Tibial artery (tissue), 4 donors: ENCODE measurements at regions not wholly inside any gene's neighbourhood (a gene's known extent, or its start where the extent isn't known, plus 50 kb on each side); places are given as distances from the start of the nearest gene placed in this dataset.

Experiments
- DNase-seq, 2 donors: peaks; one replicate each; pipeline ENCODE4 v3.0.0-alpha.2; 2019
- H3K27ac ChIP-seq, 2 donors: fragments of 200-600 bp; sonication (generic) in 1 of 2; 1 replicate in 1 of 2; 2 replicates in 1 of 2; pipeline ENCODE4 v1.5.1; 2018 to 2019; ENCODE audit warnings: mild to moderate bottlenecking in 1 of 2
- H3K27me3 ChIP-seq, 2 donors: fragments of 200-600 bp; sonication (generic) in 1 of 2; one replicate each; pipeline versions ENCODE4 v1.5.1 to v1.6.0; 2016 to 2019
- H3K36me3 ChIP-seq, 3 donors: fragments of 200-600 bp; sonication (generic) in 2 of 3; one replicate each; pipeline ENCODE4 v1.5.1; 2016 to 2019; ENCODE audit warnings: mild to moderate bottlenecking in 2 of 3
- H3K4me1 ChIP-seq, 4 donors: fragments of 200-600 bp; sonication (generic) in 2 of 4; 1 replicate in 3 of 4; 2 replicates in 1 of 4; pipeline ENCODE4 v1.5.1; 2016 to 2019
- H3K4me3 ChIP-seq, 2 donors: fragments of 200-600 bp; sonication (generic) in 1 of 2; 1 replicate in 1 of 2; 2 replicates in 1 of 2; pipeline ENCODE4 v1.5.1; 2018 to 2019; ENCODE audit warnings: mild to moderate bottlenecking in 2 of 2
- H3K9me3 ChIP-seq, 3 donors: fragments of 200-600 bp; sonication (generic) in 1 of 3; one replicate each; pipeline ENCODE4 v1.5.1; 2016 to 2019
- intact Hi-C: fragments of 100-400 bp; cut with DNase I; formaldehyde crosslinking; loops from one replicate; pipeline ENCODE4 v1.15.0; 2023; ENCODE audit warnings: low total_unique reads
- TF ChIP-seq, protein P1 (sequence below), 2 experiments: fragments of 200-600 bp in 1 of 2; fragments of 450-650 bp in 1 of 2; IDR thresholded peaks; one replicate each; pipeline ENCODE4 v1.5.1; 2017 to 2019; ENCODE audit warnings: antibody characterized with exemption in 2 of 2, mild to moderate bottlenecking in 1 of 2, moderate library complexity in 1 of 2

DNA sequence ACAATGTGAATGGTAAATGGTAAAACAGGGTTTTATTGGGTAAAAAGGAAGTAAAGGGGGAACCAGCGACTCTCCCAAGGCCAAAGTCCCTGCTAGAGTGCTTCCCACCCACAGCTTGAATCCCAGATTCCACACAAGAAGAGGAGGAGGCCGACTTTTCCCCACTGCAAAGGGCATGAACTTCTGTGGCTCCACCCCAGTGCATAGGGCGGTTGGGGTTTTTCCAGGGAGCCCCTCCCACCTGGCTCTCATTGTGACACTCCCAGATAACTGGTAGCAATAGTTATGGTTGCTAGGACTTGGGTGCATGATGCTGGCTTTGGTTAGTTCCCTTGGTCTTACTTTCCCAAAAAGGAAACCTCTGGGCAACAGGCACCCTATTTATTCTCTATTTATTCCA is 666.0 kb upstream of the CA10 start:
- Histone ChIP-seq H3K27ac (no peak overlapping the region), H3K9me3 (no peaks in the 10 kb centered on the region), H3K4me1 (no peaks in the 10 kb centered on the region), H3K4me3 (no peak overlapping the region), H3K27me3 (no peaks in the 10 kb centered on the region), H3K36me3 (no peaks in the 10 kb centered on the region)
- intact Hi-C loops, result no loop called here
- TF ChIP-seq, protein P1, sequence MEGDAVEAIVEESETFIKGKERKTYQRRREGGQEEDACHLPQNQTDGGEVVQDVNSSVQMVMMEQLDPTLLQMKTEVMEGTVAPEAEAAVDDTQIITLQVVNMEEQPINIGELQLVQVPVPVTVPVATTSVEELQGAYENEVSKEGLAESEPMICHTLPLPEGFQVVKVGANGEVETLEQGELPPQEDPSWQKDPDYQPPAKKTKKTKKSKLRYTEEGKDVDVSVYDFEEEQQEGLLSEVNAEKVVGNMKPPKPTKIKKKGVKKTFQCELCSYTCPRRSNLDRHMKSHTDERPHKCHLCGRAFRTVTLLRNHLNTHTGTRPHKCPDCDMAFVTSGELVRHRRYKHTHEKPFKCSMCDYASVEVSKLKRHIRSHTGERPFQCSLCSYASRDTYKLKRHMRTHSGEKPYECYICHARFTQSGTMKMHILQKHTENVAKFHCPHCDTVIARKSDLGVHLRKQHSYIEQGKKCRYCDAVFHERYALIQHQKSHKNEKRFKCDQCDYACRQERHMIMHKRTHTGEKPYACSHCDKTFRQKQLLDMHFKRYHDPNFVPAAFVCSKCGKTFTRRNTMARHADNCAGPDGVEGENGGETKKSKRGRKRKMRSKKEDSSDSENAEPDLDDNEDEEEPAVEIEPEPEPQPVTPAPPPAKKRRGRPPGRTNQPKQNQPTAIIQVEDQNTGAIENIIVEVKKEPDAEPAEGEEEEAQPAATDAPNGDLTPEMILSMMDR (IDR thresholded peaks at IDR 0.05), result no peak
- no peak for DNase-seq

DNA sequence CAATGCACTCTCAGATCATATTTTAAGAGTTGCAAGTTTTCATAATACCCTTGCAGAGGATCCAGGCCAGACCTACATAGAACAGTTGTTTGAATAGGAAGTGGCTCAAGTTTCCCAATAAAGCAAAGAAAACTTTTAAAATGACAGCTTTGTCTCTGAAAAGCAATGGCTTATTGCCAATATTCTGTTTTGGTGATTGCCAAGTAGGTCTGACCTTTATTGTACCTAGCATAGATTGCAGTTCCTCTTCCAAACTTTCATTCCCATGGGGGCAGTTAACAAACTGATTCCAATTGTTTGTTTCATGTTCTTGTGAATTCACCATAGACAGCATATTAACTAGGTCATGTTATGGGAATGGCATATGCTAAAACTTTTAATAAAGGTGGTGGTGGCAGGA is 664.6 kb upstream of the CA10 start:
- H3K9me3 ChIP-seq, result no peaks in the 10 kb centered on the region
- no peak overlapping the region for H3K27ac ChIP-seq
- no peaks in the 10 kb centered on the region for H3K4me1 ChIP-seq
- TF ChIP-seq, protein P1 (IDR thresholded peaks at IDR 0.05), result no peak
- DNase-seq, result no peak
- intact Hi-C loops, result no loop called here
- no peaks in the 10 kb centered on the region for H3K36me3 ChIP-seq
- no peak overlapping the region for H3K4me3 ChIP-seq
- H3K27me3 ChIP-seq, result no peaks in the 10 kb centered on the region

DNA sequence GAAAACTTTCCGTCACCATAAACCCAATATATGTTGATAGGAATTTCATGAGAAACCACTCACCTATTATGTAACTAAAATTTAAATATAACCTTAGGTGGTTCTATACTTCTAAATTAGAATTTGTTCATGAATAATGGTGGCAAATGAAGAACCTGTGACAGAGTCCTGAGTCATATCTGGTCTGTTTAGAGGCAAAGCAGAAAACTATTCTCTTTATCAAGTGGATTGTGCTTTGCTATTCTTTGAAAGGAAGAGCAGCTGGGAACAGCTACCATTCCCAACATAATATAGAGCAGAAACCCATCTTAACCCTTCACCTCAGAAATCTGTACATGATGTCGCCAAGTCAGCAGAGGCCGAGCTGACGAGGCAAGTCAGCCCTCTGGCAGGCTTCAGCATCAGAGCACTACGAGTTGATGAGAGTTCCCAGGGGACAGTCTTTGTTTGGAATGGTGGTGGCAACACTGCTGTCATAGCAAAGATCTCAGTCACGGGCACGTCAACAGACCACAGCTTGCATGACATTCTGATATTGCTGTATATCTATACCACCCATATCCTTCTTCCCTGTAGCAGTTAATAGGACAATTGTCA is 631.9 kb upstream of the CA10 start:
- DNase-seq, result no peak
- H3K4me3 ChIP-seq, result no peak overlapping the region

DNA sequence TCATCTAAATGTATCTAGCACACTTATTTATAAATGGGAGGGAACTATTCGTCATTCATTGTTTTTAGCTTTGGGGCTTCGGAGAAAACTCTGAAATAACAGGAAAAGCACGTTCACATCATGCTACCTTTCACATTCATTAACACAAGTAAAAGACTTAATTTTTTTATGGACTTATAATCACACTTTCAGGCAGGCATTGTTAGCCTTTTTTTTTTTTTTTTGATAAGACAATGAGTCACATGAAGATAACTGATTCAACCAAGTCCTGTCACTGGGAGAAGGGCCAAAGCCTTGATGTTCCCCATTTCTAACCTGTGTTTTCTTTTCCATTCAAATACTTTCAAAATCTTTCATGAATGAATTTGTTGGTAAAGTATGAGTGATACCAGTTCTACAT is 631.3 kb upstream of the CA10 start:
- TF ChIP-seq, protein P1 (IDR thresholded peaks at IDR 0.05), result no peak
- intact Hi-C loops, result no loop called here
- H3K4me3 ChIP-seq, result no peak overlapping the region
- no peak for DNase-seq
- no peaks in the 10 kb centered on the region for H3K36me3 ChIP-seq
- H3K27me3 ChIP-seq, result no peaks in the 10 kb centered on the region
- no peaks in the 10 kb centered on the region for H3K4me1 ChIP-seq
- no peak overlapping the region for H3K27ac ChIP-seq
- no peaks in the 10 kb centered on the region for H3K9me3 ChIP-seq

More for the DNA sequence above, 631.9 kb upstream of the CA10 start:
- Histone ChIP-seq H3K27me3 (no peaks in the 10 kb centered on the region), H3K4me1 (no peaks in the 10 kb centered on the region), H3K27ac (no peak overlapping the region), H3K9me3 (no peaks in the 10 kb centered on the region), H3K36me3 (no peaks in the 10 kb centered on the region)
- intact Hi-C loops, result no loop called here
- TF ChIP-seq, protein P1 (IDR thresholded peaks at IDR 0.05), result no peak

DNA sequence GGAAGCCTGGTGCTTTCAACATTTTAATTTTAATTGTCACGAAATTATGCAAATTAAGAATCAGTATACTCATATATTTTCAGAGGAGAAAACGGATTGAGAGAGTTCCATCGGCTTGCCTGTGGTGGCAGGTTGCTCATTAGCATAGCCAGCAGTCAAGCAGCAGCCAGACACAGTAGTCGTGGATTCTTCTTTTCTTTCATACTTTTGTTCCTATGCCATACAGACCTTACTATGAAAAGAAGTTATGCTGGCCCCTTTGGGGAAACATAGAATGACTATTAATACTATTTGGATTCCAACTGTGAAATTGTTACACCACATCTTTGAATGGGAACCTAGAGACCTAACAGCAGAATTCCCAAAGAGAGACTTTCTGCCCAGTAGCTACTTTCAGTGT is 617.7 kb upstream of the CA10 start:
- no peak for DNase-seq
- Histone ChIP-seq H3K4me1 (no peaks in the 10 kb centered on the region), H3K27me3 (no peaks in the 10 kb centered on the region), H3K36me3 (no peaks in the 10 kb centered on the region), H3K4me3 (no peak overlapping the region), H3K9me3 (no peaks in the 10 kb centered on the region), H3K27ac (no peak overlapping the region)
- intact Hi-C loops, result no loop called here
- TF ChIP-seq, protein P1 (IDR thresholded peaks at IDR 0.05), result no peak

DNA sequence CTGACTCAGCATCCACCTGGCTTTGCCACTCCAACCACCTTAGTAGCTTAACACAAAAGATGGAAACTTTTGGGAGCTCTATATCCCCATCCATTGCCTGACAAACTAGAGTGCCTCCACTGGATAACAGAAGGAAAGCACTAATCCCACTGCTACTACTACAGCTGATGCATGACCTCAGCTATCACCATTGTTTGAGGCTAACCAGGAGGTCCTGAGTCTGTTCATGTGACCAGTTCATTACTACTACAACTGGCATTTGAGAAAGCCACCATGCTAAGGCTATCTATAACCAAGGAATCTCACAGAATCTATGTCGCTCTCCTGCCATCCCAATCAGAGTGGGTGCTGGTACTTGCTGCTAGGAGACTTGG is 604.3 kb upstream of the CA10 start:
- Histone ChIP-seq H3K27ac (no peak overlapping the region), H3K36me3 (no peaks in the 10 kb centered on the region), H3K4me3 (no peak overlapping the region), H3K27me3 (no peaks in the 10 kb centered on the region), H3K4me1 (no peaks in the 10 kb centered on the region), H3K9me3 (no peaks in the 10 kb centered on the region)
- intact Hi-C loops, result no loop called here
- TF ChIP-seq, protein P1 (IDR thresholded peaks at IDR 0.05), result no peak
- no peak for DNase-seq
